Esophagus squamous epithelium (tissue), 4 donors: ENCODE measurements at regions not wholly inside any gene's neighbourhood (a gene's known extent, or its start where the extent isn't known, plus 50 kb on each side); places are given as distances from the start of the nearest gene placed in this dataset.

ENCODE experiments used
- CTCF ChIP-seq, 6 experiments: fragments of 450-650 bp in 4 of 6; fragments of 200-600 bp in 2 of 6; sonication (generic) in 2 of 6; IDR thresholded peaks; one replicate each; pipeline ENCODE4 v1.5.1; 2016 to 2019; ENCODE audit warnings: antibody characterized with exemption in 6 of 6, mild to moderate bottlenecking in 4 of 6, moderate library complexity in 4 of 6
- POLR2A ChIP-seq, 4 donors: fragments of 450-650 bp; IDR thresholded peaks; one replicate each; pipeline ENCODE4 v1.6.1; 2017; ENCODE audit warnings: antibody characterized with exemption in 4 of 4, mild to moderate bottlenecking in 4 of 4, moderate library complexity in 3 of 4

GRCh38 chr1:73587080-73587479 lies 610.9 kb downstream of the LRRIQ3 start:
- TF ChIP-seq CTCF (IDR thresholded peaks at IDR 0.05), result no peak
- no peak for TF ChIP-seq POLR2A (IDR thresholded peaks at IDR 0.05)
